ENCODE measurements at regions not wholly inside any gene's neighbourhood (a gene's known extent, or its start where the extent isn't known, plus 50 kb on each side); places are given as distances from the start of the nearest gene placed in this dataset.

- no peaks in the 10 kb centered on the region for H3K4me1 Mint-ChIP-seq (ENCODE audit: low read depth, unreplicated experiment)
- no peak overlapping the region for H3K27ac Mint-ChIP-seq (ENCODE audit: unreplicated experiment)
- no peak for DNase-seq
- H3K27me3 Mint-ChIP-seq (ENCODE audit: unreplicated experiment), result no peaks in the 10 kb centered on the region
- no peak overlapping the region for H3K4me3 Mint-ChIP-seq (ENCODE audit: unreplicated experiment)
- H3K9me3 Mint-ChIP-seq (ENCODE audit: unreplicated experiment), result peaks cover 6% of the 10 kb centered on the region
- TF ChIP-seq CTCF (IDR thresholded peaks at IDR 0.05; ENCODE audit: partially characterized antibody, unreplicated experiment), result no peak
- H3K36me3 Mint-ChIP-seq (ENCODE audit: unreplicated experiment), result peaks cover 5% of the 10 kb centered on the region
These were observed 220.0 kb upstream of the TCERG1L start for GRCh38 chr10:131531265-131532190.

- H3K4me1 Mint-ChIP-seq (ENCODE audit: low read depth, unreplicated experiment), result no peaks in the 10 kb centered on the region
- H3K27ac Mint-ChIP-seq (ENCODE audit: unreplicated experiment), result no peak overlapping the region
- no peak for DNase-seq
- peaks cover 6% of the 10 kb centered on the region for H3K9me3 Mint-ChIP-seq (ENCODE audit: unreplicated experiment)
- no peak for TF ChIP-seq CTCF (IDR thresholded peaks at IDR 0.05; ENCODE audit: partially characterized antibody, unreplicated experiment)
- H3K4me3 Mint-ChIP-seq (ENCODE audit: unreplicated experiment), result no peak overlapping the region
- H3K27me3 Mint-ChIP-seq (ENCODE audit: unreplicated experiment), result no peaks in the 10 kb centered on the region
- H3K36me3 Mint-ChIP-seq (ENCODE audit: unreplicated experiment), result peaks cover 5% of the 10 kb centered on the region
These were observed 220.8 kb upstream of the TCERG1L start for GRCh38 chr10:131532291-131532690.

- TF ChIP-seq CTCF (IDR thresholded peaks at IDR 0.05; ENCODE audit: partially characterized antibody, unreplicated experiment), result no peak
- H3K36me3 Mint-ChIP-seq (ENCODE audit: unreplicated experiment), result peaks cover 5% of the 10 kb centered on the region
- no peak overlapping the region for H3K27ac Mint-ChIP-seq (ENCODE audit: unreplicated experiment)
- H3K4me1 Mint-ChIP-seq (ENCODE audit: low read depth, unreplicated experiment), result no peaks in the 10 kb centered on the region
- no peak overlapping the region for H3K4me3 Mint-ChIP-seq (ENCODE audit: unreplicated experiment)
- H3K9me3 Mint-ChIP-seq (ENCODE audit: unreplicated experiment), result peaks cover 6% of the 10 kb centered on the region
- DNase-seq, result no peak
- H3K27me3 Mint-ChIP-seq (ENCODE audit: unreplicated experiment), result no peaks in the 10 kb centered on the region
These were observed 221.3 kb upstream of the TCERG1L start for GRCh38 chr10:131532745-131533341.

GRCh38 chr10:131533846-131534526, 222.5 kb upstream of the TCERG1L start:
- no peak overlapping the region for H3K4me3 Mint-ChIP-seq (ENCODE audit: unreplicated experiment)

More at GRCh38 chr10:131533846-131534526, 222.5 kb upstream of the TCERG1L start:
- Mint-ChIP-seq H3K27ac (ENCODE audit: unreplicated experiment) (no peak overlapping the region), H3K9me3 (ENCODE audit: unreplicated experiment) (peaks cover 9% of the 10 kb centered on the region), H3K27me3 (ENCODE audit: unreplicated experiment) (no peaks in the 10 kb centered on the region), H3K36me3 (ENCODE audit: unreplicated experiment) (no peaks in the 10 kb centered on the region), H3K4me1 (ENCODE audit: low read depth, unreplicated experiment) (no peaks in the 10 kb centered on the region)
- TF ChIP-seq CTCF (IDR thresholded peaks at IDR 0.05; ENCODE audit: partially characterized antibody, unreplicated experiment), result no peak
- DNase-seq, result no peak
